ENCODE measurements at regions not wholly inside any gene's neighbourhood (a gene's known extent, or its start where the extent isn't known, plus 50 kb on each side); places are given as distances from the start of the nearest gene placed in this dataset.

- intact Hi-C loops (cut with micrococcal nuclease): loop anchor here (1.0 to 5.0 kb wide), 2 partner anchors 18 to 206 kb away; no protein-coding TSS in a partner anchor
Measured at GRCh38 chrX:103158317-103158621, 56.6 kb upstream of the BEX4 start.

DNA sequence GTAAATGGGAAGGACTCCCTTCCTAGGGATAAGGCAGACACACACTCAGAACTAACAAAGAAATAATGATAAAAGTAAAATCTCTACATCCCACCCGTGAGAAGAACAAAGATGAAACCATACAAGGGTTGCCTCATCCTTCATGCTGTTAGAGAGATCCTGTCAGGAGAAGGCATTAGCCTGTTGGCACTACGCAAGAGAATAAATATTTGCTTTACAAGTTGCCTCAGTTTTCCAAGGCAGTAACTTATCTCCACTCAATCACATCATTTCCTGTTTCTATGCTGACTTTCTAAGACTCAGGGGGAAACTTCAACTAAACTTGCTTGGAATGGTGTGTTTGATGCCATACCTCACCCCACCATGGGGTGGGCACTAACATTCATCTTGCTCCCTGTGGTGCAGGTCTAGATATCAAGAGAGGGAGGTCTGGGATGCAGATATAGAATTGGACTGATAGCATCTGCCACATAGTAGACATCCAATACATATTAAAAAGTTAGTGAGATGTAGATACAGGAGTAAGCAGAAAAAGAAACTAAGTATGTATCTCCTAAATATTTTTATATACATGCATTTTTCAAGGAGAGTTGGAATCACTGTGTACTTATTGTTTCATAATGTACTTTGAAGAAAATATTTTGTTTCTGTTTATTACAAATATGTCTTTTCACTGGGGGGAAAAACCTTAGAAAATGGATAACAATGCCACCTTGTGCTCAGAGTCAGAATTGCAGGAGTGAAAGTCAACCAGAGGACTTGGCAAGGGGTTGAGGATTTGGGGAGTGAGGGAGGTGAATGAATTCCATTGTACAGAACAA is 57.2 kb upstream of the BEX4 start:
- intact Hi-C loops (cut with micrococcal nuclease): loop anchor here (1.0 to 5.0 kb wide), 2 partner anchors 19 to 205 kb away; no protein-coding TSS in a partner anchor

- intact Hi-C loops (cut with micrococcal nuclease): loop anchor here (5.0 kb wide), 1 partner anchor 203 kb away; no protein-coding TSS in a partner anchor
Measured at GRCh38 chrX:103155201-103155600, 59.7 kb upstream of the BEX4 start.

DNA sequence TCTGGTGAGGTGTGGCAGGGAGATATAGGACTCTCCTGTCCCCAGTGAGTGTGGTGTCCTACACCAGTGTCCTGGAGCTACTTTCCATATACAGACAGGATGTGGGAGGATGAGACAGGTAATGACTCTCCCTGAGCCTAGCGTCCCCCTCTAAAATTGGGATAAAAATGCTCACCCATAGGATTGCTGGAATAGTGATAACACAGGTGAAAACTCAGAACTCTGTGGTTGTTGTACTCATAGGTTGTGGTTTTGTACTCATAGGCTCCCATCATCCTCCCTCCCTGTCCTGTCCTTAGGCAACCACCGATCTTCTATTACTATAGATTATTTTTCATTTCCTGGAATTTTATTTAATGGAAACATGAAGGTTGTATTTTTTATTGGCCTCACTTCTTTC is 60.7 kb upstream of the NXF3 start:
- intact Hi-C loops (cut with micrococcal nuclease): no loop called here

DNA sequence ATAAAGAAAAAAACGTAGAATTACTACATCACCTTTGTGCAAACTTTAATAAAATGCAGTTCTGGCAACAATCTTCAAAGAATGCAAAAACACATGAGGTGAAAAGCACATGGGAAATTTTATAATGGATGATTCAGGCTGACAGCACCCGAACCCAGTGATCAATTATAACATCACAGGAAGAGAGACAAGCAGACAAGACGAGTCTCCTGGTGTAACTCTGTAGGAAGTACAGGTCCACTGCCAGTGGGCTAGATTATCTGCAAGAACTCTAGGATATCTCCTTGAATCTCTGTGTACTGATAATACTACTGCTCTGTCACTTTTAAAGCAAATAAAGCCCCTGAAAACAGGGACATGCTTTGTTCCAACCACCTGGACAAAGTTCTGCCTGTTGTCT is 58.9 kb upstream of the NXF3 start:
- intact Hi-C loops (cut with micrococcal nuclease): no loop called here

DNA sequence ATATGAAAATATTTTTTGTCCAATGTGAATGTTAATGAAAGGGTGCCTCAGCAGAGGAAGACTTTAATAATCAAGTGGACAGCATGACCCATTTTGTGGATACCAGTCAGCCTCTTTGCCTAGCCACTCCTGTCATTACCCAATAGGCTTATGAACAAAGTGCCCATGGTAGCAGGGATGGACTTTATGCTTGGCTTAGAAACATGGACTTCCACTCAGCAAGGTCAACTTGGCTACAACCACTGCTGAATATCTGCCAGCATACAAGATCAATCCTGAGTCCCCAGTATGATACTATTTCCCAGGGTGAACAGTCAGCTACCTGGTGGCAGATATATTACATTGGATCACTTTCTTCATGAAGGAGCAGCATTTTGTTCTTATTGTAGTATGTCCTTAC is 56.7 kb upstream of the NXF3 start:
- intact Hi-C loops (cut with micrococcal nuclease): no loop called here

- intact Hi-C loops (cut with micrococcal nuclease): no loop called here
Measured at GRCh38 chrX:103148075-103148474, 55.1 kb upstream of the NXF3 start.

Data from T-helper 1 cell treated with Interleukin-12 subunit alpha and Interleukin-12 subunit beta and Interleukin-4 antibody, amounts not matched to agents 30 ng/mL and 1 ng/mL, for 36 hours (primary cell).